WTC11 (cell line): ENCODE measurements at regions not wholly inside any gene's neighbourhood (a gene's known extent, or its start where the extent isn't known, plus 50 kb on each side); places are given as distances from the start of the nearest gene placed in this dataset.

Experiments
- ATAC-seq: fragments of 200-7000 bp; cut with Tn5 transposase; 2 replicates; pipeline ENCODE4 v1.10.0; 2021; ENCODE audit warnings: mild to moderate bottlenecking, moderate library complexity
- CTCF ChIA-PET: fragments of 300-600 bp; sonication (Branson Sonifier 250); formaldehyde crosslinking; loops from one replicate; lab custom pipeline; 2021; ENCODE audit warnings: antibody characterized with exemption; lab: Charles Lee
- POLR2A ChIA-PET: fragments of 350-600 bp; sonication (Branson Sonifier 250); formaldehyde crosslinking; loops from one replicate; lab custom pipeline; 2021; ENCODE audit warnings: antibody characterized with exemption; lab: Charles Lee
- DNase-seq: peaks from one replicate; pipeline ENCODE4 v3.0.0; 2021; ENCODE audit warnings: low spot score
- H3K27ac Mint-ChIP-seq: 2 replicates; pipeline ENCODE4 v1.8.0; 2021; ENCODE audit warnings: mixed read lengths
- H3K27me3 Mint-ChIP-seq: 2 replicates; pipeline ENCODE4 v1.8.0; 2021; ENCODE audit warnings: low read depth, mild to moderate bottlenecking, moderate library complexity, mixed read lengths
- H3K36me3 Mint-ChIP-seq: 2 replicates; pipeline ENCODE4 v1.8.0; 2021; ENCODE audit warnings: mixed read lengths
- H3K4me1 Mint-ChIP-seq: 2 replicates; pipeline ENCODE4 v1.8.0; 2022; ENCODE audit warnings: mixed read lengths
- H3K4me3 Mint-ChIP-seq: 2 replicates; pipeline ENCODE4 v1.8.0; 2021; ENCODE audit warnings: mild to moderate bottlenecking, moderate library complexity, mixed read lengths
- H3K9me3 Mint-ChIP-seq: 2 replicates; pipeline ENCODE4 v1.8.0; 2021; ENCODE audit warnings: mixed read lengths
- CREM ChIP-seq: sonication (generic); formaldehyde crosslinking; IDR thresholded peaks from 2 replicates; pipeline ENCODE4 v1.8.1; 2022; ENCODE audit warnings: mild to moderate bottlenecking, missing genetic modification reagents, moderate library complexity
- ELF4 ChIP-seq: sonication (generic); formaldehyde crosslinking; IDR thresholded peaks from 2 replicates; pipeline ENCODE4 v1.8.1; 2022; ENCODE audit warnings: low read depth, mild to moderate bottlenecking, moderate library complexity, missing genetic modification reagents
- ESRRA ChIP-seq: sonication (generic); formaldehyde crosslinking; IDR thresholded peaks from 2 replicates; pipeline ENCODE4 v1.8.1; 2022; ENCODE audit warnings: mild to moderate bottlenecking, missing genetic modification reagents, borderline replicate concordance
- FOXK1 ChIP-seq: sonication (generic); formaldehyde crosslinking; IDR thresholded peaks from 2 replicates; pipeline ENCODE4 v1.8.0; 2022; ENCODE audit warnings: mild to moderate bottlenecking, moderate library complexity, missing genetic modification reagents
- NFATC4 ChIP-seq: fragments of 250-450 bp; sonication (Bioruptor Pico); IDR thresholded peaks from 2 replicates; pipeline ENCODE4 v1.9.0; 2021; ENCODE audit warnings: mild to moderate bottlenecking
- NR1H2 ChIP-seq: sonication (generic); formaldehyde crosslinking; IDR thresholded peaks from 2 replicates; pipeline ENCODE4 v1.9.0; 2021; ENCODE audit warnings: mild to moderate bottlenecking, moderate library complexity, missing genetic modification reagents
- SP1 ChIP-seq: sonication (generic); formaldehyde crosslinking; conservative IDR thresholded peaks from 2 replicates; pipeline ENCODE4 v1.8.1; 2022; ENCODE audit warnings: missing genetic modification reagents
- TEAD1 ChIP-seq: sonication (generic); formaldehyde crosslinking; IDR thresholded peaks from 2 replicates; pipeline ENCODE4 v1.8.0; 2022; ENCODE audit warnings: mild to moderate bottlenecking, missing genetic modification reagents
- TF ChIP-seq, protein P1 (sequence below): fragments of 250-450 bp; sonication (Bioruptor Pico); IDR thresholded peaks from 2 replicates; pipeline ENCODE4 v1.9.0; 2021; ENCODE audit warnings: mild to moderate bottlenecking
- TF ChIP-seq, protein P2 (sequence below): sonication (generic); formaldehyde crosslinking; IDR thresholded peaks from 2 replicates; pipeline ENCODE4 v1.8.1; 2023; ENCODE audit warnings: mild to moderate bottlenecking, missing genetic modification reagents
- TF ChIP-seq, protein P3 (sequence below): sonication (generic); formaldehyde crosslinking; IDR thresholded peaks from 2 replicates; pipeline ENCODE4 v1.8.1; 2023; ENCODE audit warnings: mild to moderate bottlenecking, missing genetic modification reagents, moderate library complexity
- TF ChIP-seq, protein P4 (sequence below): sonication (generic); formaldehyde crosslinking; conservative IDR thresholded peaks from 2 replicates; pipeline ENCODE4 v1.8.1; 2023; ENCODE audit warnings: mild to moderate bottlenecking, low read depth, missing genetic modification reagents, moderate library complexity
- TF ChIP-seq, protein P5 (sequence below): fragments of 250-450 bp; sonication (Bioruptor Pico); IDR thresholded peaks from 2 replicates; pipeline ENCODE4 v1.8.0; 2021; ENCODE audit warnings: mild to moderate bottlenecking

DNA sequence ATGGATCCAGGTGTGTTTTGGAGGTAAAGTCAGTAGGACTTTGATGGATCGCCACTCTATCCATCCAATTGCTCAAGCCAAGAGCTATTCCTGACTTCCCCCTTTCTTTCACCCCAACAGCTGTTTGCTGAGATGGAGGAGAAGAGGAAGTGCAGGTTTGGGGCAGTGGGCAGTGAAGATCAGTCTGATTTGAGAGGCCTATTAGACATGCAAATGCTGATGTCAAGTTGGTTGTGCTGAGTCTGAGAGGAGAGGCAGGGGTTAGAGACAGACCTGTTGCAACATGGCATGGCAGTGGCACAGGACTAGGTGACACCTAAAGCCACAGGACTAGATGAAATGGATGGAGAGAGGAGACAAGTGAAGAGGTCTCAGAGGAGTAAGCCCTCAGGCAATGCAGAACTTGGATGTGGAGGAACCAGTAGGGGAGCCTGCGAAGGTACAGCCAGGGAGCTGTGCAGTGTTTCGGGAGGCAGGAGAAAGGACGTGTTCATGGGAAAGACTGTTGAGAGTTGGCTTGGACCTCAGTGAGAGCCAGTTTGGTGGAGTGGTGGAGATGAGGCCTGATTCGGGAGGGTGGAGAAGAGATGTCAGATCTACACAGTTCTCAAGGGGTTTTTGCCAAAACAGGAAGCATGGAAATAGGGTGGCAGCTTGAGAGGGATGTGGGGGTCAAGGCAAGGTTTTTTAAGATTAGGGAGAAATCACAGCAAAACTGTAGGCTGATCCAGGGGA lies 175.0 kb downstream of the MACROH2A1 start:
- POLR2A ChIA-PET: no interaction called here
- no peak for TF ChIP-seq NFATC4 (CRISPR knock-in tag)
- TF ChIP-seq SP1 (CRISPR knock-in tag): no peak
- TF ChIP-seq, protein P1, sequence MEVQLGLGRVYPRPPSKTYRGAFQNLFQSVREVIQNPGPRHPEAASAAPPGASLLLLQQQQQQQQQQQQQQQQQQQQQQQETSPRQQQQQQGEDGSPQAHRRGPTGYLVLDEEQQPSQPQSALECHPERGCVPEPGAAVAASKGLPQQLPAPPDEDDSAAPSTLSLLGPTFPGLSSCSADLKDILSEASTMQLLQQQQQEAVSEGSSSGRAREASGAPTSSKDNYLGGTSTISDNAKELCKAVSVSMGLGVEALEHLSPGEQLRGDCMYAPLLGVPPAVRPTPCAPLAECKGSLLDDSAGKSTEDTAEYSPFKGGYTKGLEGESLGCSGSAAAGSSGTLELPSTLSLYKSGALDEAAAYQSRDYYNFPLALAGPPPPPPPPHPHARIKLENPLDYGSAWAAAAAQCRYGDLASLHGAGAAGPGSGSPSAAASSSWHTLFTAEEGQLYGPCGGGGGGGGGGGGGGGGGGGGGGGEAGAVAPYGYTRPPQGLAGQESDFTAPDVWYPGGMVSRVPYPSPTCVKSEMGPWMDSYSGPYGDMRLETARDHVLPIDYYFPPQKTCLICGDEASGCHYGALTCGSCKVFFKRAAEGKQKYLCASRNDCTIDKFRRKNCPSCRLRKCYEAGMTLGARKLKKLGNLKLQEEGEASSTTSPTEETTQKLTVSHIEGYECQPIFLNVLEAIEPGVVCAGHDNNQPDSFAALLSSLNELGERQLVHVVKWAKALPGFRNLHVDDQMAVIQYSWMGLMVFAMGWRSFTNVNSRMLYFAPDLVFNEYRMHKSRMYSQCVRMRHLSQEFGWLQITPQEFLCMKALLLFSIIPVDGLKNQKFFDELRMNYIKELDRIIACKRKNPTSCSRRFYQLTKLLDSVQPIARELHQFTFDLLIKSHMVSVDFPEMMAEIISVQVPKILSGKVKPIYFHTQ (CRISPR knock-in tag): no peak
- Mint-ChIP-seq H3K27ac (no peak overlapping the region), H3K9me3 (no peaks in the 10 kb centered on the region), H3K27me3 (peaks cover 27% of the 10 kb centered on the region), H3K4me3 (no peak overlapping the region), H3K36me3 (no peaks in the 10 kb centered on the region), H3K4me1 (peaks cover 10% of the 10 kb centered on the region)
- CTCF ChIA-PET: no interaction called here
- DNase-seq (no peak), ATAC-seq (no peak)

DNA sequence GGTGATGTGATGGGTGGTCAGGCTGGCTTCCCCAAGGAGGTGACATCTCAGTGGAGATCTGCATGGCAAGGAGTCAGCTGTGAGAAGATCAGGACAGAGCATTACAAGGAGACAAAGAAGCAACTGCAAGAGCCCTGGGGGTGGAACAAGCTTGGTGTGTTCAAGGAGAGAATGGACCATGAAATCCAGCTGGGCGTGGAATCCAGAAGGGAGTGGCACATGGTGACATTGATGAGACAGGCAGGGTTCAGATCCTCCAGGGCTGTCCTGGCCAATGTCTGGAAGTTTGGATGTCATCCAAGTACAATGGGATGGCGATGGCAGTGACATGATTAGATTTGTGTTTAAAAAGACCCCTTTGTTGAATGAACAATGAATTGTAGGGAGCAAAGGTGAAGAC lies 175.6 kb downstream of the MACROH2A1 start:
- no peak overlapping the region for H3K4me3 Mint-ChIP-seq
- peaks cover 27% of the 10 kb centered on the region for H3K27me3 Mint-ChIP-seq
- H3K36me3 Mint-ChIP-seq: no peaks in the 10 kb centered on the region
- DNase-seq (no peak), ATAC-seq (no peak)
- POLR2A ChIA-PET: no interaction called here
- peaks cover 10% of the 10 kb centered on the region for H3K4me1 Mint-ChIP-seq
- no peak for TF ChIP-seq CREM (CRISPR knock-in tag)
- CTCF ChIA-PET: no interaction called here
- H3K27ac Mint-ChIP-seq: no peak overlapping the region
- H3K9me3 Mint-ChIP-seq: no peaks in the 10 kb centered on the region

DNA sequence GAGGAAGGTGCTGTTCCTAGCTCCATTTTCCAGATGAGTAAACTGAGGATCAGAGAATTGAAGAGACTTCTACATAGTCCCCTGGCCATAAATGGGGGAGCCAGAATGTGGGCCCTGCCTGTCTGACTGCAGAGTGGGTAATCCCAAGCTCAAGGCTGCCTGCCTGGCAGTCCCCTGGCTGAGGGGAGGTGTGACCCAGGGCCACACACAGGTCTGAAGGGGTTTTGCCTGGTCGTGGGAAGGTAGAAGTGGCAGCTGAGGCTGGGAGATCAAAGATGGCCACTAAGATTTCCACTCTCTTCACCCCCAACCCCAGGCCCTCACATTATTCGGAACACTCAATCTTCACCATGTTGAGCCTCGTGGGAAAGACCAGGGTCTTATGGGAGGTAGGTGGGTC lies 176.3 kb downstream of the MACROH2A1 start:
- Mint-ChIP-seq H3K9me3 (no peaks in the 10 kb centered on the region), H3K27me3 (peaks cover 24% of the 10 kb centered on the region), H3K36me3 (no peaks in the 10 kb centered on the region), H3K4me3 (no peak overlapping the region), H3K4me1 (peaks cover 10% of the 10 kb centered on the region), H3K27ac (no peak overlapping the region)
- DNase-seq (no peak), ATAC-seq (no peak)
- POLR2A ChIA-PET: no interaction called here
- CTCF ChIA-PET: no interaction called here
- TF ChIP-seq ELF4 (CRISPR knock-in tag) (no peak), NFATC4 (CRISPR knock-in tag) (no peak), NR1H2 (CRISPR knock-in tag) (no peak), TEAD1 (CRISPR knock-in tag) (no peak), ESRRA (CRISPR knock-in tag) (no peak), FOXK1 (CRISPR knock-in tag) (no peak)
- TF ChIP-seq, protein P2, sequence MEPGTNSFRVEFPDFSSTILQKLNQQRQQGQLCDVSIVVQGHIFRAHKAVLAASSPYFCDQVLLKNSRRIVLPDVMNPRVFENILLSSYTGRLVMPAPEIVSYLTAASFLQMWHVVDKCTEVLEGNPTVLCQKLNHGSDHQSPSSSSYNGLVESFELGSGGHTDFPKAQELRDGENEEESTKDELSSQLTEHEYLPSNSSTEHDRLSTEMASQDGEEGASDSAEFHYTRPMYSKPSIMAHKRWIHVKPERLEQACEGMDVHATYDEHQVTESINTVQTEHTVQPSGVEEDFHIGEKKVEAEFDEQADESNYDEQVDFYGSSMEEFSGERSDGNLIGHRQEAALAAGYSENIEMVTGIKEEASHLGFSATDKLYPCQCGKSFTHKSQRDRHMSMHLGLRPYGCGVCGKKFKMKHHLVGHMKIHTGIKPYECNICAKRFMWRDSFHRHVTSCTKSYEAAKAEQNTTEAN (CRISPR knock-in tag): no peak
- TF ChIP-seq, protein P3, sequence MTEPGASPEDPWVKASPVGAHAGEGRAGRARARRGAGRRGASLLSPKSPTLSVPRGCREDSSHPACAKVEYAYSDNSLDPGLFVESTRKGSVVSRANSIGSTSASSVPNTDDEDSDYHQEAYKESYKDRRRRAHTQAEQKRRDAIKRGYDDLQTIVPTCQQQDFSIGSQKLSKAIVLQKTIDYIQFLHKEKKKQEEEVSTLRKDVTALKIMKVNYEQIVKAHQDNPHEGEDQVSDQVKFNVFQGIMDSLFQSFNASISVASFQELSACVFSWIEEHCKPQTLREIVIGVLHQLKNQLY: no peak
- TF ChIP-seq, protein P4, sequence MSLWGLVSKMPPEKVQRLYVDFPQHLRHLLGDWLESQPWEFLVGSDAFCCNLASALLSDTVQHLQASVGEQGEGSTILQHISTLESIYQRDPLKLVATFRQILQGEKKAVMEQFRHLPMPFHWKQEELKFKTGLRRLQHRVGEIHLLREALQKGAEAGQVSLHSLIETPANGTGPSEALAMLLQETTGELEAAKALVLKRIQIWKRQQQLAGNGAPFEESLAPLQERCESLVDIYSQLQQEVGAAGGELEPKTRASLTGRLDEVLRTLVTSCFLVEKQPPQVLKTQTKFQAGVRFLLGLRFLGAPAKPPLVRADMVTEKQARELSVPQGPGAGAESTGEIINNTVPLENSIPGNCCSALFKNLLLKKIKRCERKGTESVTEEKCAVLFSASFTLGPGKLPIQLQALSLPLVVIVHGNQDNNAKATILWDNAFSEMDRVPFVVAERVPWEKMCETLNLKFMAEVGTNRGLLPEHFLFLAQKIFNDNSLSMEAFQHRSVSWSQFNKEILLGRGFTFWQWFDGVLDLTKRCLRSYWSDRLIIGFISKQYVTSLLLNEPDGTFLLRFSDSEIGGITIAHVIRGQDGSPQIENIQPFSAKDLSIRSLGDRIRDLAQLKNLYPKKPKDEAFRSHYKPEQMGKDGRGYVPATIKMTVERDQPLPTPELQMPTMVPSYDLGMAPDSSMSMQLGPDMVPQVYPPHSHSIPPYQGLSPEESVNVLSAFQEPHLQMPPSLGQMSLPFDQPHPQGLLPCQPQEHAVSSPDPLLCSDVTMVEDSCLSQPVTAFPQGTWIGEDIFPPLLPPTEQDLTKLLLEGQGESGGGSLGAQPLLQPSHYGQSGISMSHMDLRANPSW: no peak
- TF ChIP-seq, protein P5, sequence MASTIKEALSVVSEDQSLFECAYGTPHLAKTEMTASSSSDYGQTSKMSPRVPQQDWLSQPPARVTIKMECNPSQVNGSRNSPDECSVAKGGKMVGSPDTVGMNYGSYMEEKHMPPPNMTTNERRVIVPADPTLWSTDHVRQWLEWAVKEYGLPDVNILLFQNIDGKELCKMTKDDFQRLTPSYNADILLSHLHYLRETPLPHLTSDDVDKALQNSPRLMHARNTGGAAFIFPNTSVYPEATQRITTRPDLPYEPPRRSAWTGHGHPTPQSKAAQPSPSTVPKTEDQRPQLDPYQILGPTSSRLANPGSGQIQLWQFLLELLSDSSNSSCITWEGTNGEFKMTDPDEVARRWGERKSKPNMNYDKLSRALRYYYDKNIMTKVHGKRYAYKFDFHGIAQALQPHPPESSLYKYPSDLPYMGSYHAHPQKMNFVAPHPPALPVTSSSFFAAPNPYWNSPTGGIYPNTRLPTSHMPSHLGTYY (CRISPR knock-in tag): no peak
